HEK293T (cell line): ENCODE measurements at regions not wholly inside any gene's neighbourhood (a gene's known extent, or its start where the extent isn't known, plus 50 kb on each side); places are given as distances from the start of the nearest gene placed in this dataset.
"Not testable (repeated sequence)": the region's sequence is repeated elsewhere in the genome, so short reads cannot be mapped to it uniquely, and the experiment has no call there.

ENCODE experiments used
- ARNT ChIP-seq: fragments of 450-650 bp; IDR thresholded peaks from 2 replicates; pipeline ENCODE4 v1.6.1; 2017; ENCODE audit warnings: mild to moderate bottlenecking
- BHLHE40 ChIP-seq: fragments of 450-650 bp; IDR thresholded peaks from 2 replicates; pipeline ENCODE4 v1.6.1; 2016; ENCODE audit warnings: mild to moderate bottlenecking, moderate library complexity, borderline replicate concordance
- CTBP1 ChIP-seq: fragments of 450-650 bp; IDR thresholded peaks from 2 replicates; pipeline ENCODE4 v1.6.1; 2016; ENCODE audit warnings: borderline replicate concordance
- ELF4 ChIP-seq: fragments of 450-650 bp; IDR thresholded peaks from 2 replicates; pipeline ENCODE4 v1.6.1; 2017; ENCODE audit warnings: antibody characterized with exemption
- FOXK2 ChIP-seq: fragments of 450-650 bp; IDR thresholded peaks from 2 replicates; pipeline ENCODE4 v1.6.1; 2016; ENCODE audit warnings: mild to moderate bottlenecking
- FOXM1 ChIP-seq: fragments of 450-650 bp; IDR thresholded peaks from 2 replicates; pipeline ENCODE4 v1.6.1; 2017; ENCODE audit warnings: mild to moderate bottlenecking, borderline replicate concordance
- HDGF ChIP-seq: fragments of 450-650 bp; IDR thresholded peaks from 2 replicates; pipeline ENCODE4 v1.6.1; 2017; ENCODE audit warnings: antibody characterized with exemption, borderline replicate concordance
- LEF1 ChIP-seq: fragments of 450-650 bp; IDR thresholded peaks from 2 replicates; pipeline ENCODE4 v1.6.1; 2017; ENCODE audit warnings: mild to moderate bottlenecking, borderline replicate concordance
- NFRKB ChIP-seq: fragments of 450-650 bp; IDR thresholded peaks from 2 replicates; pipeline ENCODE4 v1.6.1; 2016; ENCODE audit warnings: mild to moderate bottlenecking, moderate library complexity
- SP1 ChIP-seq: fragments of 450-650 bp; IDR thresholded peaks from 2 replicates; pipeline ENCODE4 v1.6.1; 2017
- TARDBP ChIP-seq: fragments of 450-650 bp; IDR thresholded peaks from 2 replicates; pipeline ENCODE4 v1.6.1; 2016
- ZNF384 ChIP-seq: fragments of 450-650 bp; IDR thresholded peaks from 2 replicates; pipeline ENCODE4 v1.6.1; 2016
- TF ChIP-seq, protein P1 (sequence below): fragments of 450-650 bp; IDR thresholded peaks from 2 replicates; pipeline ENCODE4 v1.6.1; 2016

DNA sequence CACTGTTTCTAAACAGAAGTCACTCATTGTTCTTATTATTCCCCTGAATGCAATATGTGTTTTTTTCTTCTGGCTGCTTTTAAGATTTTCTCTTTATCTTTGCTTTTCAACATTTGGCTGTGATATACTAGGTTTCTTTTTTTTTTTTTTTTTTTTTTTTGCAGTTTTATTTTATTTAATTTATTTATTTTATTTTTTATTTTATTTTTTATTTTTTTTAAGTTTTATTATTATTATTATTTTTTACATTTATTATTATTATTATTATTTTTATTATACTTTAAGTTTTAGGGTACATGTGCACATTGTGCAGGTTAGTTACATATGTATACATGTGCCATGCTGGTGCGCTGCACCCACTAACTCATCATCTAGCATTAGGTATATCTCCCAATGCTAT is 221.9 kb downstream of the UTP18 start:
- not testable (repeated sequence) for TF ChIP-seq ARNT, BHLHE40, SP1, ELF4, TARDBP, ZNF384, NFRKB, LEF1, HDGF, FOXM1, CTBP1, FOXK2
- TF ChIP-seq, protein P1, sequence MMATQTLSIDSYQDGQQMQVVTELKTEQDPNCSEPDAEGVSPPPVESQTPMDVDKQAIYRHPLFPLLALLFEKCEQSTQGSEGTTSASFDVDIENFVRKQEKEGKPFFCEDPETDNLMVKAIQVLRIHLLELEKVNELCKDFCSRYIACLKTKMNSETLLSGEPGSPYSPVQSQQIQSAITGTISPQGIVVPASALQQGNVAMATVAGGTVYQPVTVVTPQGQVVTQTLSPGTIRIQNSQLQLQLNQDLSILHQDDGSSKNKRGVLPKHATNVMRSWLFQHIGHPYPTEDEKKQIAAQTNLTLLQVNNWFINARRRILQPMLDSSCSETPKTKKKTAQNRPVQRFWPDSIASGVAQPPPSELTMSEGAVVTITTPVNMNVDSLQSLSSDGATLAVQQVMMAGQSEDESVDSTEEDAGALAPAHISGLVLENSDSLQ: not testable (repeated sequence)
